HEK293 (cell line): ENCODE measurements at regions not wholly inside any gene's neighbourhood (a gene's known extent, or its start where the extent isn't known, plus 50 kb on each side); places are given as distances from the start of the nearest gene placed in this dataset.

ENCODE experiments used
- CTCF ChIA-PET: fragments of 350-600 bp; formaldehyde crosslinking; extraction: SDS; loops from one replicate; lab custom pipeline; 2021; ENCODE audit warnings: antibody characterized with exemption; lab: Yijun Ruan, JAX
- POLR2A ChIA-PET: fragments of 300-600 bp; formaldehyde crosslinking; extraction: SDS; loops from one replicate; lab custom pipeline; 2020; ENCODE audit warnings: antibody characterized with exemption, inconsistent platforms; lab: Yijun Ruan, JAX
- H3K27ac ChIP-seq: fragments of 200-500 bp; sonication (Bioruptor generic); 2 replicates; pipeline ENCODE4 v1.5.1; 2014; ENCODE audit warnings: low read depth, low read length, control low read depth, inconsistent platforms; ENCODE audit errors: extremely low read depth
- H3K36me3 ChIP-seq, 2 experiments: fragments of 200-500 bp in 1 of 2; sonication (Bioruptor generic) in 1 of 2; 1 replicate in 1 of 2; 2 replicates in 1 of 2; pipeline ENCODE4 v1.5.1; 2014 to 2017; ENCODE audit warnings: inconsistent platforms in 2 of 2, low read length in 2 of 2; ENCODE audit not compliant: control insufficient read depth in 2 of 2, insufficient read depth in 1 of 2
- H3K4me1 ChIP-seq: fragments of 200-500 bp; sonication (Bioruptor generic); 2 replicates; pipeline ENCODE4 v1.5.1; 2014; ENCODE audit warnings: mild to moderate bottlenecking, low read length, inconsistent platforms; ENCODE audit not compliant: control insufficient read depth, insufficient read depth
- H3K4me3 ChIP-seq: 2 replicates; pipeline ENCODE4 v1.5.1; 2011; ENCODE audit warnings: low read depth, mild to moderate bottlenecking, control low read depth, low read length, moderate library complexity
- H3K9me3 ChIP-seq: fragments of 200-500 bp; sonication (Bioruptor generic); 2 replicates; pipeline ENCODE4 v1.5.1; 2014; ENCODE audit warnings: low read depth, low read length, inconsistent platforms; ENCODE audit not compliant: control insufficient read depth, insufficient read depth
- KLF7 ChIP-seq: fragments of 450-650 bp; formaldehyde crosslinking; IDR thresholded peaks from 2 replicates; pipeline ENCODE4 v1.5.1; 2016; ENCODE audit warnings: missing biosample characterization, missing genetic modification characterization, borderline replicate concordance
- MYNN ChIP-seq: fragments of 450-650 bp; formaldehyde crosslinking; IDR thresholded peaks from 2 replicates; pipeline ENCODE4 v1.5.1; 2016; ENCODE audit warnings: missing biosample characterization, missing genetic modification characterization, borderline replicate concordance
- ZBTB7A ChIP-seq: fragments of 450-650 bp; formaldehyde crosslinking; IDR thresholded peaks from 2 replicates; pipeline ENCODE4 v1.5.1; 2016; ENCODE audit warnings: low read depth, missing biosample characterization, missing genetic modification characterization
- ZNF10 ChIP-seq: fragments of 450-650 bp; formaldehyde crosslinking; IDR thresholded peaks from 2 replicates; pipeline ENCODE4 v1.5.1; 2017; ENCODE audit warnings: missing biosample characterization, missing genetic modification characterization
- ZNF211 ChIP-seq: fragments of 450-650 bp; formaldehyde crosslinking; IDR thresholded peaks from 2 replicates; pipeline ENCODE4 v1.5.1; 2016; ENCODE audit warnings: low read depth, missing biosample characterization, missing genetic modification characterization
- ZNF214 ChIP-seq: fragments of 450-650 bp; formaldehyde crosslinking; IDR thresholded peaks from 2 replicates; pipeline ENCODE4 v1.5.1; 2017; ENCODE audit warnings: missing biosample characterization, mild to moderate bottlenecking, missing genetic modification characterization, borderline replicate concordance
- ZNF280D ChIP-seq: fragments of 450-650 bp; formaldehyde crosslinking; IDR thresholded peaks from 2 replicates; pipeline ENCODE4 v1.5.1; 2016; ENCODE audit warnings: missing biosample characterization, missing genetic modification characterization
- ZNF292 ChIP-seq: fragments of 450-650 bp; formaldehyde crosslinking; IDR thresholded peaks from 2 replicates; pipeline ENCODE4 v1.5.1; 2016; ENCODE audit warnings: low read depth, missing biosample characterization, missing genetic modification characterization, borderline replicate concordance
- ZNF366 ChIP-seq: fragments of 450-650 bp; formaldehyde crosslinking; conservative IDR thresholded peaks from 2 replicates; pipeline ENCODE4 v1.5.1; 2016; ENCODE audit warnings: missing biosample characterization, missing genetic modification characterization
- ZNF433 ChIP-seq: fragments of 450-650 bp; formaldehyde crosslinking; IDR thresholded peaks from 2 replicates; pipeline ENCODE4 v1.5.1; 2016; ENCODE audit warnings: missing biosample characterization, missing genetic modification characterization, low read depth
- ZNF571 ChIP-seq: fragments of 450-650 bp; formaldehyde crosslinking; IDR thresholded peaks from 2 replicates; pipeline ENCODE4 v1.5.0; 2017; ENCODE audit warnings: missing biosample characterization, missing genetic modification characterization
- ZNF639 ChIP-seq: fragments of 450-650 bp; formaldehyde crosslinking; IDR thresholded peaks from 2 replicates; pipeline ENCODE4 v1.5.1; 2016; ENCODE audit warnings: missing biosample characterization, missing genetic modification characterization
- ZNF843 ChIP-seq: fragments of 450-650 bp; formaldehyde crosslinking; IDR thresholded peaks from 2 replicates; pipeline ENCODE4 v1.5.1; 2016; ENCODE audit warnings: missing biosample characterization, missing genetic modification characterization
- TF ChIP-seq, protein P1 (sequence below): fragments of 450-650 bp; formaldehyde crosslinking; IDR thresholded peaks from 2 replicates; pipeline ENCODE4 v1.5.1; 2016; ENCODE audit warnings: missing biosample characterization, missing genetic modification characterization
- TF ChIP-seq, protein P2 (sequence below): fragments of 450-650 bp; formaldehyde crosslinking; IDR thresholded peaks from 2 replicates; pipeline ENCODE4 v1.5.1; 2016; ENCODE audit warnings: missing biosample characterization, missing genetic modification characterization

GRCh38 chr3:137325170-137325569 lies 367.4 kb downstream of the IL20RB start (continued):
- TF ChIP-seq ZNF843 (tag by site-specific recombination) (no peak), ZNF214 (tag by site-specific recombination) (no peak), ZNF10 (no peak), ZNF433 (no peak)

- ChIA-PET CTCF (interaction anchor here (0.5 kb wide), 1 partner anchor 163 kb away, joined by 4 read pairs; no protein-coding TSS in a partner anchor), POLR2A (no interaction called here)
- Histone ChIP-seq H3K36me3 (no peaks in the 10 kb centered on the region), H3K4me3 (no peak overlapping the region), H3K4me1 (no peaks in the 10 kb centered on the region), H3K27ac (no peak overlapping the region), H3K9me3 (no peaks in the 10 kb centered on the region)
- TF ChIP-seq MYNN (tag by site-specific recombination) = no peak
- TF ChIP-seq, protein P1, sequence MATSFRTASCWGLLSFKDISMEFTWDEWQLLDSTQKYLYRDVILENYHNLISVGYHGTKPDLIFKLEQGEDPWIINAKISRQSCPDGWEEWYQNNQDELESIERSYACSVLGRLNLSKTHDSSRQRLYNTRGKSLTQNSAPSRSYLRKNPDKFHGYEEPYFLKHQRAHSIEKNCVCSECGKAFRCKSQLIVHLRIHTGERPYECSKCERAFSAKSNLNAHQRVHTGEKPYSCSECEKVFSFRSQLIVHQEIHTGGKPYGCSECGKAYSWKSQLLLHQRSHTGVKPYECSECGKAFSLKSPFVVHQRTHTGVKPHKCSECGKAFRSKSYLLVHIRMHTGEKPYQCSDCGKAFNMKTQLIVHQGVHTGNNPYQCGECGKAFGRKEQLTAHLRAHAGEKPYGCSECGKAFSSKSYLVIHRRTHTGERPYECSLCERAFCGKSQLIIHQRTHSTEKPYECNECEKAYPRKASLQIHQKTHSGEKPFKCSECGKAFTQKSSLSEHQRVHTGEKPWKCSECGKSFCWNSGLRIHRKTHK (tag by site-specific recombination) = no peak
- no peak for TF ChIP-seq ZNF366 (tag by site-specific recombination)
- TF ChIP-seq ZNF280D (tag by site-specific recombination) = no peak
- no peak for TF ChIP-seq ZBTB7A (tag by site-specific recombination)
- TF ChIP-seq KLF7 (tag by site-specific recombination) = no peak
- no peak for TF ChIP-seq ZNF292 (tag by site-specific recombination)
Observed at GRCh38 chr3:137325934-137326333, 368.2 kb downstream of the IL20RB start.

DNA sequence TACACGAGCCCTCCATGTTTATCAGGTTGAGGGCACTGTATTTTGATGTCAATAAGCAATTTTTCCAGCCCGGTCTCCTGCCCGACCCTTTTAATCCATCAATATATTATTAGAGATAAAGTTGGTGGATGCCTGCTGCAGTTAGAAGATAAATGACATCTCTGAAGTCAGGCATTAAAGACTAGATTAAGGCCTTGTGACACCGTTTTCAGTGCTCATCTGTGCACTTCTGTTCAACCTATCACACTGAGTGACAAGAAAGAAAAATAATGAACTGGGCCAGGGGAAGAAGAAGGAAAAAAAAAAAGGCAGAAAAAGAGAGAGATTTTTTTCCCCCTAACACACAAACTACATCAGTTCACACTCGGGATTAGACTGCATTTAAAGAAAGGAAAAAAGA lies 371.8 kb downstream of the IL20RB start:
- Histone ChIP-seq H3K4me1 (no peaks in the 10 kb centered on the region), H3K27ac (no peak overlapping the region), H3K9me3 (no peaks in the 10 kb centered on the region), H3K4me3 (no peak overlapping the region), H3K36me3 (no peaks in the 10 kb centered on the region)
- ChIA-PET CTCF (no interaction called here), POLR2A (no interaction called here)
- TF ChIP-seq ZNF639 (tag by site-specific recombination) (no peak), ZNF211 (tag by site-specific recombination) (no peak), ZNF571 (tag by site-specific recombination) (no peak)
- TF ChIP-seq, protein P2, sequence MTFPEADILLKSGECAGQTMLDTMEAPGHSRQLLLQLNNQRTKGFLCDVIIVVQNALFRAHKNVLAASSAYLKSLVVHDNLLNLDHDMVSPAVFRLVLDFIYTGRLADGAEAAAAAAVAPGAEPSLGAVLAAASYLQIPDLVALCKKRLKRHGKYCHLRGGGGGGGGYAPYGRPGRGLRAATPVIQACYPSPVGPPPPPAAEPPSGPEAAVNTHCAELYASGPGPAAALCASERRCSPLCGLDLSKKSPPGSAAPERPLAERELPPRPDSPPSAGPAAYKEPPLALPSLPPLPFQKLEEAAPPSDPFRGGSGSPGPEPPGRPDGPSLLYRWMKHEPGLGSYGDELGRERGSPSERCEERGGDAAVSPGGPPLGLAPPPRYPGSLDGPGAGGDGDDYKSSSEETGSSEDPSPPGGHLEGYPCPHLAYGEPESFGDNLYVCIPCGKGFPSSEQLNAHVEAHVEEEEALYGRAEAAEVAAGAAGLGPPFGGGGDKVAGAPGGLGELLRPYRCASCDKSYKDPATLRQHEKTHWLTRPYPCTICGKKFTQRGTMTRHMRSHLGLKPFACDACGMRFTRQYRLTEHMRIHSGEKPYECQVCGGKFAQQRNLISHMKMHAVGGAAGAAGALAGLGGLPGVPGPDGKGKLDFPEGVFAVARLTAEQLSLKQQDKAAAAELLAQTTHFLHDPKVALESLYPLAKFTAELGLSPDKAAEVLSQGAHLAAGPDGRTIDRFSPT (tag by site-specific recombination) = no peak
